Astrocyte of the spinal cord (primary cell): ENCODE measurements at regions not wholly inside any gene's neighbourhood (a gene's known extent, or its start where the extent isn't known, plus 50 kb on each side); places are given as distances from the start of the nearest gene placed in this dataset.

Source experiments
- DNase-seq: peaks from one replicate; pipeline ENCODE4 v3.0.0; 2011; ENCODE audit warnings: low read depth, low spot score
- H3K4me3 ChIP-seq: 2 replicates; pipeline ENCODE4 v1.5.1; 2011; ENCODE audit warnings: low read depth, mild to moderate bottlenecking, low read length, moderate library complexity
- CTCF ChIP-seq: IDR thresholded peaks from 2 replicates; pipeline ENCODE4 v1.5.1; 2012; ENCODE audit warnings: low read depth, mild to moderate bottlenecking, low read length, inconsistent platforms
- in situ Hi-C: cut with HindIII; loops from 2 replicates; pipeline ENCODE4 v1.10.0; 2017; ENCODE audit warnings: low sequenced_read_pairs

DNA sequence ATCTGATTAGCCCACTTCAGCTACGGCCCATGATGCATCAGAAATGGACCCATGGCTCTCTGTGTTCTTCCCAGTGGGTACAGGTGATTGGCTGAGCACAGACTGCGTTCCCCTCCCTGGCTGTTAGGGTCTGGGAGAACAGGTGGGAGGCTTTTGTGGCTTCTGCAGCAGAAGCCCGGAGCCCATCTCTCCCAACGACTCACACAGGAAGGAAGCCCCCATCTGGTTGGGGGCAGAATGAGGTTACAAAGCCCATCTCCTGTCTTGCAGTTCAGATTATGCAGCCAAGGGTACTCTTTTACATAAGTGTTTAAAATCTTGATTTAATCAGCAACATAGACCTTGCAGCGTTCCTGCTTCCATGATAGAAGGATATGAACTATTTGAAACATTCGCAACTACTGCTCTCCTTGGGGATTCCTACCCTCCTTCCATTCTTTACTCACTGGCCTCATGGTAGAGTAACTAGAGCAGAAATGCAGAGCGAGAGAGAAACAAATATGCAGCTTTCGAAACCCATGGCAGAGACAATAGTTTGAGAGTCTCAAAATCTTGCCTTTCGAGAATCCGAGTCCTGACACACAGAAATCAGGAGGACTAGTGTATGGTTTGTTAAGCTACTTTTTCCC is 291.3 kb downstream of the TLE3 start:
- no peak for TF ChIP-seq CTCF
- DNase-seq = no peak
- no peak overlapping the region for H3K4me3 ChIP-seq
- in situ Hi-C loops = no loop called here

DNA sequence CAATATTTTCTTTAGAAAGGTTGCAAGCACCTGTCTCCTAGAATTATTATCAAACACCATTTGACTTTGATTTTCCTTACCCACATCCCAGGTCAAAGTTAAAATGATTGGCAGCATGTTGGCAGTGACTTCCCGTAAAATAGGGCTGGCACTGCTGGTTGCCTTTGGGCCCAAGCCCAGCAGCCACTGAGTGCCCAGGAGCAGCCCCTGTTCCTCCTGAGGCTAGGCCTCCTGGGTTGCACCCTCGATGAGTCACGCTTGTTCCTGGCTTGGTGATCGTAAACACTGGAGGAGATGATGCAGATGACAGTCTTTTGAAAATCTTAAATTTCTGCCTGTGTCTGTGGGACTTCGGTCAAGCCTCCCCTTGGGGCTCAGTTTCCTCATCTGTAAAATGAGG is 290.0 kb downstream of the TLE3 start:
- peak; percentile 26 for DNase-seq
- in situ Hi-C loops = no loop called here
- no peak overlapping the region for H3K4me3 ChIP-seq
- no peak for TF ChIP-seq CTCF

- no peak for DNase-seq
Observed at GRCh38 chr15:69808756-69809155, 289.0 kb downstream of the TLE3 start.

DNA sequence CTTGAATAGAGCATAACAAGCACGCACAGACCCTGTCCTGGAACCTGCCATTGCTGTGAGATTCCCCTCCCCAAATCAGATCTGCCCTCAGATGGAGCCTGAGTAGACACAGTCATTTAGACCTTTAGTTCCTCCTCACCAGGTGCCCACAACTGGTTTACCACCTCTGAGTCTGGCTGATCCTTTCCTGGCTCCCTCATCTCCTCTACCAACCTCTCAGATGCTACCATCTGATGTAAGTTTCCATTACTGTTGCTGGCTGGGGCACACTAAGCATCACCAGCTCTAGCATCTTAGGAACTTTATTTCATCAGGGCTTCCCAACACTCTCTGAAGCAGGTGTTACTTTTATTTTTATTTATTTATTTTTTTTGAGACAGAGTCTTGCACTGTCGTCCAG is 288.3 kb downstream of the TLE3 start:
- in situ Hi-C loops = no loop called here
- no peak for DNase-seq
- TF ChIP-seq CTCF = no peak
- H3K4me3 ChIP-seq = no peak overlapping the region

More at GRCh38 chr15:69808756-69809155, 289.0 kb downstream of the TLE3 start:
- no peak for TF ChIP-seq CTCF
- H3K4me3 ChIP-seq = no peak overlapping the region
- in situ Hi-C loops = no loop called here

DNA sequence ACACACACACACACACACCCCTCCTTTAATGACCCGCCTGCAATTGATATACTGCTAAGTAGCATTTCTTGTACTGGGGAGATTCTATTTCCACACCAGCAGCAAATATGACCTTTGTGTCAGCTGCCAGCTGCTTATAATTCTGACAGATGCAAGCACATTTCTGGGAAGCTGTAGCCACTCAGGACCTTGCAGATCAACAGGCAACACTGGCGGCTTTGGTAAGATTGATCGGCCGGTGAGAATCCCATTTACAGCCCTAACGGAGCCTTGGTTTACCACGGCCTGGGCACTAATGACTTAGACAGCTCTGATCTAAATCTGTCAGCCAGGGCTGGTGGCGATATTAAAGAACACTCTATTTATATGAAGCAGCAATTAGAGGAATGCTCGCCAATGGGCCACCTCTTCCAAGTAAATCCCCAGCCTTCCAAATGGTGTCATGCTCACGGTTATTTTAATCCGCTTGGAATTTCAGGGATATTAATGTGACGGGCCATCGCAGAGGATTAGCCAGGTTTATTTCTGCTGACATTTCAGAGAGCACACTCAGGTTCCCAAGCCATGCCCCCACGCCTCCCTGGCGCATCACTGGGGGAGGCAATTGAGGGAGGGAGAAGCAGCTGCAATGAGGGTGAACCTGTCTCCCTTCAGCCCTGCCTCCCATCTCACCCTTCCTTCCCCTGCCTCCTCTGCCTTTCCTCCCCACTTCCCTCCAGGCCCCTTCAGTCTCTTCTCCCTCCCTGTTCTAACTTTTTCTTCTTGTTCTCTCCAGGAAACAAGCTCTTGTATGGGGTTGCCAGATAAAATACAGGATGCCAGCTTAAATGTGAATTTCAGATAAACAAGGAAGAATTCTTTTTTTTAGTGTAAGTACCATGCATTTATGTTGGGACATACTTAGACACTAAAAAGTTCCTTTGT is 287.0 kb downstream of the TLE3 start:
- DNase-seq = no peak
- no peak overlapping the region for H3K4me3 ChIP-seq
- no peak for TF ChIP-seq CTCF
- in situ Hi-C loops = no loop called here

GRCh38 chr15:69812861-69813261 is 284.9 kb downstream of the TLE3 start:
- in situ Hi-C loops = no loop called here
- no peak overlapping the region for H3K4me3 ChIP-seq
- TF ChIP-seq CTCF = no peak
- no peak for DNase-seq
